Panc1 (cell line): ENCODE measurements at regions not wholly inside any gene's neighbourhood (a gene's known extent, or its start where the extent isn't known, plus 50 kb on each side); places are given as distances from the start of the nearest gene placed in this dataset.

ENCODE experiments used
- POLR2AphosphoS5 ChIP-seq: IDR thresholded peaks from 2 replicates; pipeline ENCODE4 v1.6.1; 2012; ENCODE audit warnings: mild to moderate bottlenecking, low read depth, low read length, moderate library complexity
- SIN3A ChIP-seq: IDR thresholded peaks from 2 replicates; pipeline ENCODE4 v1.6.1; 2012; ENCODE audit warnings: low read depth, mild to moderate bottlenecking, low read length, moderate library complexity, borderline replicate concordance; ENCODE audit not compliant: insufficient read depth
- TCF7L2 ChIP-seq: IDR thresholded peaks from 2 replicates; pipeline ENCODE4 v1.6.1; 2011; ENCODE audit warnings: mild to moderate bottlenecking, low read depth, low read length, inconsistent platforms
- TF ChIP-seq, protein P1 (sequence below): fragments of 450-650 bp; IDR thresholded peaks from 2 replicates; pipeline ENCODE4 v1.5.1; 2017; ENCODE audit warnings: mild to moderate bottlenecking

DNA sequence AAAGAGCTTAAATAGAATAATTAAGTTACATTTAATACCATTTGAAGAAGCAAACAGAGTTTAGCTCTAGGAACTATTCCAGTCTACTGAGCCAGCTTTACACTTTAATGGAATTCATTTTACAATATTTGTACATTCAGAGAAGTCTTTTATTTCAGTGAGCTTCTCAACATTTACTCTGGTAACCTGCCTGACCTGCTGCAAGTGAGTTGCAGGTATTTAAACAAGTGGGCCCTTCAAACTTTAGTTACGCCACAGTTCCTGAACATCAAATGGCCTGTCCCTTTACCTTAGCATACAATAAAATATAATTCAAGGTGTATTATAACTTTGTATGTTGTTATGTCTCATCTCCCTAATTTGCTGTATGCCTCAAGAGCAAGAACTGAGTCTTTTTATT lies 121.6 kb upstream of the SEMA3C start:
- TF ChIP-seq, protein P1, sequence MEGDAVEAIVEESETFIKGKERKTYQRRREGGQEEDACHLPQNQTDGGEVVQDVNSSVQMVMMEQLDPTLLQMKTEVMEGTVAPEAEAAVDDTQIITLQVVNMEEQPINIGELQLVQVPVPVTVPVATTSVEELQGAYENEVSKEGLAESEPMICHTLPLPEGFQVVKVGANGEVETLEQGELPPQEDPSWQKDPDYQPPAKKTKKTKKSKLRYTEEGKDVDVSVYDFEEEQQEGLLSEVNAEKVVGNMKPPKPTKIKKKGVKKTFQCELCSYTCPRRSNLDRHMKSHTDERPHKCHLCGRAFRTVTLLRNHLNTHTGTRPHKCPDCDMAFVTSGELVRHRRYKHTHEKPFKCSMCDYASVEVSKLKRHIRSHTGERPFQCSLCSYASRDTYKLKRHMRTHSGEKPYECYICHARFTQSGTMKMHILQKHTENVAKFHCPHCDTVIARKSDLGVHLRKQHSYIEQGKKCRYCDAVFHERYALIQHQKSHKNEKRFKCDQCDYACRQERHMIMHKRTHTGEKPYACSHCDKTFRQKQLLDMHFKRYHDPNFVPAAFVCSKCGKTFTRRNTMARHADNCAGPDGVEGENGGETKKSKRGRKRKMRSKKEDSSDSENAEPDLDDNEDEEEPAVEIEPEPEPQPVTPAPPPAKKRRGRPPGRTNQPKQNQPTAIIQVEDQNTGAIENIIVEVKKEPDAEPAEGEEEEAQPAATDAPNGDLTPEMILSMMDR = no peak
- TF ChIP-seq POLR2AphosphoS5 = no peak
- no peak for TF ChIP-seq TCF7L2
- TF ChIP-seq SIN3A = no peak
